ENCODE measurements at regions not wholly inside any gene's neighbourhood (a gene's known extent, or its start where the extent isn't known, plus 50 kb on each side); places are given as distances from the start of the nearest gene placed in this dataset.

DNA sequence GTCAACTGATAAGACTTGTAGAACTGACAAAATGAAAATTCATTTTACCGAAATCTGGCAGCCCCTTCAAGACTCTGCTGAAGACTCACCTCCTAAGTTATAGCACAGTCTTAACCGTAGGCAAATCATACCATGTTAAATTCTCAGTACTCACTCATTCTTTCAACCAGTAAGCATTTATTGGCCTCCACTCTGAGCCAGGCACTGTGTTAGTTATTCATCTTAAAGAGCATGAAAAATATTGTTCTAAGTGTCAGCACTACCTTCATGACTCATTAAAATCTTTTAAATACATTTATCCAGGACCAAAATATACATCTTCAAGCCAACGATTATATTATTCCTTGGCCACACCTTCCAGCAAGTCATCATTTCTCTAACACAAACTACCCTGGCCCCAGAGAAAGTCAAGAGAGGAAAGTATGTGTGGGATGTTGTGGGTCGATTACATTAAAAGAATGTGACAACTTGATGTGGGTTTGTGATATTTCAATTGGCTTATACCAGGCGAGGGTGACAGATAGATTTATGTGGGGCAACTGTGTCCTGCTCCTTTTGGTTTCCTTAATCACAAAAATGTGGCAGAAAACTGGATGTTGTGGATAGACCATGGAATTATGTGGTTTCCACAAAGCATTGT, 55.0 kb downstream of the TMEM30B start:
- H3K4me3 ChIP-seq (ENCODE audit: low read length), result no peak overlapping the region
- H3K4me1 ChIP-seq (ENCODE audit: insufficient read depth, low read length), result no peaks in the 10 kb centered on the region
- H3K9me3 ChIP-seq (ENCODE audit: low read length), result no peaks in the 10 kb centered on the region
- no peak overlapping the region for H2AFZ ChIP-seq (ENCODE audit: low read depth, low read length)
- no peaks in the 10 kb centered on the region for H3K27me3 ChIP-seq (ENCODE audit: insufficient read depth, low read length)
- no peaks in the 10 kb centered on the region for H3K36me3 ChIP-seq (ENCODE audit: insufficient read depth, low read length)

DNA sequence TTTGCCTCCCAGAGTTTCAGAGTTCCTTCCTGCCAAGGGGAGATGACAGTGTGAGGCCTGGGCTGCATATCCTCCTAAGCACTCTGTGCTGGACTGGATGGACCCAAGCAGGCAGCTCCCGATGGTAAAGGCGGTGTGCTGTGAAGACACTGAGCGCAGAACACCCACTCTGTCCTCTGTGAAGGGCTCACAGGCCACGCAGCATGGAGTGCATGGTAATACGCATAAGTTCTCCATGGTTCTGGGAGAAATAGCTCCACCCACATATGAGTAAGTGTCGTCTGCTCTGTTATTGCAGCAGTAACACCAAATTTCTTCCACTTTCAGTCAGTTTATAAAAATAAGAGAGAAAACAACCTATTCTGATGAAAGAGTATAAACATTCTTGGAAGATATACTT, 55.8 kb downstream of the TMEM30B start:
- Histone ChIP-seq H3K9me3 (ENCODE audit: low read length) (no peaks in the 10 kb centered on the region), H2AFZ (ENCODE audit: low read depth, low read length) (no peak overlapping the region), H3K27me3 (ENCODE audit: insufficient read depth, low read length) (no peaks in the 10 kb centered on the region), H3K4me1 (ENCODE audit: insufficient read depth, low read length) (no peaks in the 10 kb centered on the region), H3K4me3 (ENCODE audit: low read length) (no peak overlapping the region), H3K36me3 (ENCODE audit: insufficient read depth, low read length) (no peaks in the 10 kb centered on the region)

DNA sequence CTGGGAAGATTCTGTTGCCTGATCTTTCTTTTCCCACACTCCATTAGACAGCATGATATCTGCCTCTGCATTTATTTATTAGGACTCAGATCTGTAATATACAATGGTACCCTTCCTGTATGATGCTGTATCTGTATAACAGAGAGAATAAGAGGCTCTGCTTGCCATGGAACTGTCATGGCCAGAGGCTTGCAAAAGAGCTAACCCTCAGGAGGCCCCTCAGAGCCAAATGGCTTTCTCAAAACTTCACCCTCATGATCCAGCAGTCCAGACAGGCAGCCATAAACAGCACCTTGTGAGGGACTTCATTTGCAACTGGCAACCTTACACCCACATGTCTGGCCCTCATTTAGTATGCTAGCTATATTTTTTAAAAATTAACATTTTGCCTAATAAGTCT, 57.6 kb downstream of the TMEM30B start:
- Histone ChIP-seq H3K9me3 (ENCODE audit: low read length) (no peaks in the 10 kb centered on the region), H2AFZ (ENCODE audit: low read depth, low read length) (no peak overlapping the region), H3K36me3 (ENCODE audit: insufficient read depth, low read length) (no peaks in the 10 kb centered on the region), H3K4me1 (ENCODE audit: insufficient read depth, low read length) (no peaks in the 10 kb centered on the region), H3K27me3 (ENCODE audit: insufficient read depth, low read length) (no peaks in the 10 kb centered on the region), H3K4me3 (ENCODE audit: low read length) (no peak overlapping the region)

DNA sequence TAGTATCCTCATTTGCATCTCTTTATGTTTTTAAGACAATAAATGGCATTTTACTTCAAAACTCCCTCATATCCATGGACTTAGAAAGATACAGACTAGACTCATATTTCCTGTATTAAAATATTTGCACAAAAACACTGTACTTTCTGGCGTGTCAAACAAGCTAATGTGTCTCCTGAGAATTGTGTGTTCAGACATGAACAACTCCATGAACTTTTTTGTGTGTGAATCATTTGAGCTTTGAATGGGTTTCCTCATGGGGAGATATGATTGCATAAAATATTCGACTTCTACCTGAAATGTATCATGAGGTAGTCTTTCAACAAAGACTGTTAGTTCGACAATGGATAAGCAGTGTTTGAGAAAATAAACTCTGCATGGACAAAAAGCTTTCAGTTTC, 58.8 kb downstream of the TMEM30B start:
- Histone ChIP-seq H3K4me1 (ENCODE audit: insufficient read depth, low read length) (no peaks in the 10 kb centered on the region), H3K9me3 (ENCODE audit: low read length) (no peaks in the 10 kb centered on the region), H3K27me3 (ENCODE audit: insufficient read depth, low read length) (no peaks in the 10 kb centered on the region), H3K36me3 (ENCODE audit: insufficient read depth, low read length) (no peaks in the 10 kb centered on the region), H2AFZ (ENCODE audit: low read depth, low read length) (no peak overlapping the region), H3K4me3 (ENCODE audit: low read length) (no peak overlapping the region)

DNA sequence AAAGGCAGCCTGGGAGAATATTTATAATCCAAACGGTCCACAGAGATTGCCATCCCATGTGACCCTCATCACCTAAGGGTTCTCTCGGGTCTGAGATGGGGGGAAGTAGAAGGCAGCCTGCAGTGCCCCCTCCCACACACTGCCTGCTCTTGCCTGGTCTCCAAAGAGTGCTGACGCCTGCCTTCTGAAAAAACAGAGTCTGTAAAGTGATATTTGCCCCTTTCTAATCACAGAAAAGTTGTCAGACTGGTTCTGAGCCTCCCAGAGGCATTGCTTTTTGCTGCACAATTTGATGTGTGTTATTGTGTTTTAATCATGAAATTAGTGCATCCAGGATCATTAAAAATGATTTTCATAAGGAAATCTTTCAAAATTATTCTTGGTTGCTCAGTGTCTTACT, 59.2 kb downstream of the TMEM30B start:
- no peak overlapping the region for H3K4me3 ChIP-seq (ENCODE audit: low read length)
- no peaks in the 10 kb centered on the region for H3K9me3 ChIP-seq (ENCODE audit: low read length)
- H3K4me1 ChIP-seq (ENCODE audit: insufficient read depth, low read length), result no peaks in the 10 kb centered on the region
- H2AFZ ChIP-seq (ENCODE audit: low read depth, low read length), result no peak overlapping the region
- no peaks in the 10 kb centered on the region for H3K36me3 ChIP-seq (ENCODE audit: insufficient read depth, low read length)
- H3K27me3 ChIP-seq (ENCODE audit: insufficient read depth, low read length), result no peaks in the 10 kb centered on the region

DNA sequence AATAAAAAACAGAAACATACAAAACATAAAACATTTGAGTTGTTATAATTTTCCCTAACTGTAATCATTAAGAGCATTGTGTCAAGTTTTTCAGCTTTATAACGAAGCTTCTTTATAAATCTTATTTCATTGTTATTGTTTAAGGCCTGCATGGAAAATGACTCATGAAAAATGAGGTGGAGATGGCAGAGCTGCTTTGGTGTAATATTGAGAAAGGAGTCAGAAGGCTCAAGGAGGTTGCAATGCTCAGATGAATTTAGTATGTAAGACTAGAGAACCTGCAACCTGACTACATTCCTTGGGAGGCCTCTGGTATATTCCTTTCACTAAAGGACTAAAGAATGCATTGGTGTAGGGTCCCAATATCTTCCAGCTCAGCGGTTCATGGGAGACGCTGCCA, 61.5 kb downstream of the TMEM30B start:
- Histone ChIP-seq H3K36me3 (ENCODE audit: insufficient read depth, low read length) (no peaks in the 10 kb centered on the region), H2AFZ (ENCODE audit: low read depth, low read length) (no peak overlapping the region), H3K4me3 (ENCODE audit: low read length) (no peak overlapping the region), H3K4me1 (ENCODE audit: insufficient read depth, low read length) (no peaks in the 10 kb centered on the region), H3K9me3 (ENCODE audit: low read length) (no peaks in the 10 kb centered on the region), H3K27me3 (ENCODE audit: insufficient read depth, low read length) (no peaks in the 10 kb centered on the region)

DNA sequence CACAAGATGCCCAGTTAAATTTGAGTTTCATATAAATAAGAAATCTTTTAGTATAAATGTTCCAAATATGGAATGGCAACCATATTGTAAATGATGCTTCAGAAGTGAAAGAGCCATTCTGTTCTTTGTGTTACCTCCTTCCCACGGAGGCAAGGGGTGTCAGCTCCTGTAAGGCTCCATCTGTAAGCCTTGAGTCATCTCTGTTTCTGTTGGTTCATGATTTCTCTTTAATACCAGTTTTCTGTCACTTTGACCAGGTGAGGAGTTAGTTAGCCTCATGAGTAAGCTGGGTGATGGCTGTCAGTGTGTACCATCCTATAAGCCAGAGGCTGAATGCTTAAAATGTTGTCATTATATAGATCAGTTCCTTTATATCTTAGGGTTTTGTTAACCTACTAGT, 61.9 kb downstream of the TMEM30B start:
- Histone ChIP-seq H3K9me3 (ENCODE audit: low read length) (no peaks in the 10 kb centered on the region), H3K4me3 (ENCODE audit: low read length) (no peak overlapping the region), H3K4me1 (ENCODE audit: insufficient read depth, low read length) (no peaks in the 10 kb centered on the region), H3K36me3 (ENCODE audit: insufficient read depth, low read length) (no peaks in the 10 kb centered on the region), H3K27me3 (ENCODE audit: insufficient read depth, low read length) (no peaks in the 10 kb centered on the region), H2AFZ (ENCODE audit: low read depth, low read length) (no peak overlapping the region)

DNA sequence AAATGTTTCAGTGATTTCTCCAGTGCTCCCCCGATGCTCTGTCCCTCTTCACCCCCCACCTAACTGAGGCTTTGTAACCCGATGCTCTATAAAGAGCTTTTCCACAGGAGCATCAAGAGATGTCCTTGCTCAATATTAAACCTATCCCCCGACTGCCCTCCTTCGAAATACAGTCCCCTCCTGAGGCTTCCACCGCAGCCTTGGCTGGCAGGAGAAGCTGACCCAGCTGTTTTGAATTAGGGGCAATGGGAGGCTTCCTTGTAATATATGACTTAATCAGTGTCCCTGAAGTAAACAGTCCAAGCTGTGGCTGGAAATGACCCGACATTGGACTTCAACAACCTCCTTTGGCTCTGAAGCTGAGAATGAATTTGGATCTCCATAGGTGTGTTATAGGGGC, 62.4 kb downstream of the TMEM30B start:
- Histone ChIP-seq H3K9me3 (ENCODE audit: low read length) (no peaks in the 10 kb centered on the region), H2AFZ (ENCODE audit: low read depth, low read length) (no peak overlapping the region), H3K4me3 (ENCODE audit: low read length) (no peak overlapping the region), H3K36me3 (ENCODE audit: insufficient read depth, low read length) (no peaks in the 10 kb centered on the region), H3K27me3 (ENCODE audit: insufficient read depth, low read length) (no peaks in the 10 kb centered on the region), H3K4me1 (ENCODE audit: insufficient read depth, low read length) (no peaks in the 10 kb centered on the region)

DNA sequence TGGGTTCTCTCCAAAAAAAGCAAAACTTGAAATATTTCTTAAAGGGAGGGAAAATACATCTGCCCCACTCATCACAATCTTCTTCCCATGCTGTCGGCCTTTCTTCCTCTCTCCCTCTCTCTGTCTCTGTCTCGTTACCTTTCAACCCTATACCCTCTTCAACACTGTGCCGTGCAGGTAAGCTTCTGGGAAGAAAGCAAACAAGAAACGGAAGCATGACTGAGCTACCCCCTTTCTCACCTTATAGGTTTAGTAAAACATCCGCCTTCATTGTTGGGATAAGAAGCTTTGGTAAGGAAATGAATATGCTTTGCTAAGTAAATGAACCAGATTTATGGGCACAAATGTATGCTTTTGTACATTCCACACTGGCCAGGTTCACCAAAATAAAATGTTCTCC, 63.0 kb downstream of the TMEM30B start:
- Histone ChIP-seq H3K4me1 (ENCODE audit: insufficient read depth, low read length) (no peaks in the 10 kb centered on the region), H3K4me3 (ENCODE audit: low read length) (no peak overlapping the region), H3K27me3 (ENCODE audit: insufficient read depth, low read length) (no peaks in the 10 kb centered on the region), H3K36me3 (ENCODE audit: insufficient read depth, low read length) (no peaks in the 10 kb centered on the region), H3K9me3 (ENCODE audit: low read length) (no peaks in the 10 kb centered on the region), H2AFZ (ENCODE audit: low read depth, low read length) (no peak overlapping the region)

DNA sequence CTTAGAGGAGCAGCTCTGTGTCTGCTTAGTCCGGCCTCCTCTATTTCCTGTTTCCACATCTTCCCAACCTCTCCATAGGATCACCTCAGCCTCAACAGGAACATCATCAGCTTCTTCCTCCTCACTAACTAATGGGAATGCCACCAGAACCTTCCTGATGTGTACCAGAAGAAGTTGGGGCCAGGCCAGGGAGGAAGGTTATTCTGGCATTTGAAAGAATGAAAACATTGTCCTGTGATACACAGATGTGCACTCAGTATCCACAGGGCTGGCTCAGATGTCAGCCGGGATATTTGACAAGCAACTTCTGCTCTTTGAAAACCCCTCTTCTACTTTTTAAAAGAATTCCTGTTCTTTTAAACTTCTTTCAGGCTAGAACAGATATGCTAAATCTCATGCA, 63.6 kb downstream of the TMEM30B start:
- H2AFZ ChIP-seq (ENCODE audit: low read depth, low read length), result no peak overlapping the region
- no peaks in the 10 kb centered on the region for H3K4me1 ChIP-seq (ENCODE audit: insufficient read depth, low read length)
- no peaks in the 10 kb centered on the region for H3K36me3 ChIP-seq (ENCODE audit: insufficient read depth, low read length)
- H3K9me3 ChIP-seq (ENCODE audit: low read length), result no peaks in the 10 kb centered on the region
- no peaks in the 10 kb centered on the region for H3K27me3 ChIP-seq (ENCODE audit: insufficient read depth, low read length)
- no peak overlapping the region for H3K4me3 ChIP-seq (ENCODE audit: low read length)

DNA sequence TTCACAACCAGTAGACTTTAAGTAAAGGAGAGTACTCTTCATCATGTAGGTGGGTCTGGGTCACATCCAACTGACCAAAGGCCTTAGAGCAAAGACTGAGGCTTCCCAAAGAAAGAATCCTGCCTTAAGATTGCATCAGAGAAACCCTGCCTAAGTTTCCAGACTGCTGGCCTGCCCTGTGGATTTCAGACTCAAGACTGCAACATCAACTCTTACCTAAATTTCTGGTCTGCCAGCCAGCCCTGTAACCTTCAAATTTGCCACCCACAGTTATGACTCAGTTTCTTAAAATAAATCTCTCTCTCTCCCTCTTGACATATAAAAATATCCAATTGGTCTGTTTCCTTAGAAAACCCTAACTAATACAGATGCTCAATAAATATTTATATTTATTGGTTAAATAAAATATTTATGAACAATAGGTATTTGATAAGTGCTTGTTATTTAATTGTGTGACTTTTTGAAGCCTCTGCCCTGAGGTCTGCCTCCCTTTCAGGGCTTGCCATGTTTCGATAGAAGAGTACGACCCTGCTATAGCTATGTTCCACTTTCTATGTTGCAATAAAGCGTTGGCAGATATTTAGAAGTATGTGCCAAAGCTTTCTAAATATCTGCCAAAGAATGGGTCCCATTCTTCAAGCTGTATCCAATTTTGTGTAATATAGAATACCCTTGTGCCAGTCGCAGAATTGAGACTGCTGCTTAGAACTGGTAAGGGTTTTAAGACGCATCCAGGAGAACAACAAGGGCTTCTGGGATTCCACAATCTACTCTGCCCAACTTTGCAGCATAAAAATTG, 65.7 kb downstream of the TMEM30B start:
- H2AFZ ChIP-seq (ENCODE audit: low read depth, low read length), result no peak overlapping the region
- H3K36me3 ChIP-seq (ENCODE audit: insufficient read depth, low read length), result no peaks in the 10 kb centered on the region
- H3K4me1 ChIP-seq (ENCODE audit: insufficient read depth, low read length), result no peaks in the 10 kb centered on the region
- H3K4me3 ChIP-seq (ENCODE audit: low read length), result no peak overlapping the region
- H3K9me3 ChIP-seq (ENCODE audit: low read length), result no peaks in the 10 kb centered on the region
- H3K27me3 ChIP-seq (ENCODE audit: insufficient read depth, low read length), result no peaks in the 10 kb centered on the region

DNA sequence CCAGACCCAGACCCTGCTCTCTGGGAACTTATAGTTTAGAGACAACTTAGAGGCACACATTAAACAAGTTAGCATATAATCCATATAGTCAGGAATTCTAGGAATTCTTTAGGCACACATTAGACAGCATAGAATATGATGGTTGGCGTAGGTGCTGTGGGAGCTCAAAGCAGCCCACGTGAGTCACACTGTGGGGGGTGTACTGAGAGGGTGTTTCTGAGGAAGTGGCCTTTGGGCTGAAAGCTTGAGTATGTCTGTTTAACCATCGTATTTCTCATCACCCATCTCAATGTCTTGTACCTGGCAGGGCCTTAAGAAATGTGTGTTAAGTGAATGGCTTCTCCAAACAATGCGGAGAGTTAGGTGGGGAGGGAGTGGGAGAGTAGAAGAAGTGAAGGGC, 67.2 kb downstream of the TMEM30B start:
- Histone ChIP-seq H3K9me3 (ENCODE audit: low read length) (no peaks in the 10 kb centered on the region), H3K27me3 (ENCODE audit: insufficient read depth, low read length) (no peaks in the 10 kb centered on the region), H2AFZ (ENCODE audit: low read depth, low read length) (no peak overlapping the region), H3K4me1 (ENCODE audit: insufficient read depth, low read length) (no peaks in the 10 kb centered on the region), H3K36me3 (ENCODE audit: insufficient read depth, low read length) (no peaks in the 10 kb centered on the region), H3K4me3 (ENCODE audit: low read length) (no peak overlapping the region)

DNA sequence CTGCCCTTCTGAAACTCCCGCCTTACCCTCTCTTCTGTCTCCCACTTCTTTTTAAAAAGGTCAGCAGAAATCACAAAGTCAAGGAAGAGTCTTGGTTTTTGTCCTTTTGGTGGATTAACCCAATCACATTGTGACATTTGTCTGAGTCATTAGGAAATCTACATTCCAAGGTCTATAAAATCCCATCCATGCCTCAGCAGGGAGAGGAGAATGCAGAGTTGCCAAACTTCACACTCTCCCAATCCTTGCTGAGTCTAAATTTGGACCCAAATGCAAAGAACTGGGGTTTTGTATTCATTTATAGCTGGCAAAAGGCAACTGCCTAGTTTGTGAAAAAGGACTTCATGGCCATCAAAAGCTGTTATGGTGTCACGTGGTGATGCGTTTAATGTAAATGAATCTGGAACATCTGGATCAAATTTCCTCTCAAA, 67.9 kb downstream of the TMEM30B start:
- H3K4me3 ChIP-seq (ENCODE audit: low read length), result no peak overlapping the region
- H3K9me3 ChIP-seq (ENCODE audit: low read length), result no peaks in the 10 kb centered on the region
- H3K27me3 ChIP-seq (ENCODE audit: insufficient read depth, low read length), result no peaks in the 10 kb centered on the region
- no peaks in the 10 kb centered on the region for H3K4me1 ChIP-seq (ENCODE audit: insufficient read depth, low read length)
- H2AFZ ChIP-seq (ENCODE audit: low read depth, low read length), result no peak overlapping the region
- H3K36me3 ChIP-seq (ENCODE audit: insufficient read depth, low read length), result no peaks in the 10 kb centered on the region

DNA sequence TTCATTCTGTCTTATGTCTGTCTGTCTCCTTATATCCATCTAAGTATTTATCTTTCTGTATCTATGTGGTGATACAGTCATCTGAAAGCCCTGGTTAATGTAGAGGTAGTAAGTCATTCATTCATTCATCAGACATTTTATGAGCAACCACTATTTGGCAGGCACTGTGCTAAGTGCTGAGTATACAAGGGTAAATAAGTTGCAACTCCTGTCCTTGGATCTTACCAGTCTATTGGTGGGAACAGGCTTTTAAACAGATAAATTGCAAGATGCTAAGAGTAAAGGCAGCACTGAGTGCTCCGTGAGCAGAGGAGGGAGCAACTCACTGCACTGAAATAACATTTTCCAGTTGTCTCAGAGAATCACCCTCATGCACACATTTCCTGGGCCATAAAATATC, 68.6 kb downstream of the TMEM30B start:
- H3K4me3 ChIP-seq (ENCODE audit: low read length), result no peak overlapping the region
- no peak overlapping the region for H2AFZ ChIP-seq (ENCODE audit: low read depth, low read length)
- no peaks in the 10 kb centered on the region for H3K27me3 ChIP-seq (ENCODE audit: insufficient read depth, low read length)
- no peaks in the 10 kb centered on the region for H3K9me3 ChIP-seq (ENCODE audit: low read length)
- no peaks in the 10 kb centered on the region for H3K36me3 ChIP-seq (ENCODE audit: insufficient read depth, low read length)
- H3K4me1 ChIP-seq (ENCODE audit: insufficient read depth, low read length), result no peaks in the 10 kb centered on the region

Measured in neuron (in vitro differentiated cells).